Gastrocnemius medialis (tissue), 4 donors: ENCODE measurements at regions not wholly inside any gene's neighbourhood (a gene's known extent, or its start where the extent isn't known, plus 50 kb on each side); places are given as distances from the start of the nearest gene placed in this dataset.

Source experiments
- CTCF ChIP-seq, 5 experiments: fragments of 450-650 bp in 3 of 5; fragments of 200-600 bp in 2 of 5; sonication (generic) in 2 of 5; IDR thresholded peaks in 4 of 5; conservative IDR thresholded peaks in 1 of 5; 1 replicate in 4 of 5; 2 replicates in 1 of 5; pipeline ENCODE4 v1.5.1; 2016 to 2019; ENCODE audit warnings: antibody characterized with exemption in 5 of 5, mild to moderate bottlenecking in 3 of 5, moderate library complexity in 3 of 5
- POLR2A ChIP-seq, 2 donors: fragments of 450-650 bp; IDR thresholded peaks; one replicate each; pipeline ENCODE4 v1.6.1; 2017; ENCODE audit warnings: antibody characterized with exemption in 2 of 2, mild to moderate bottlenecking in 2 of 2, moderate library complexity in 2 of 2

GRCh38 chr7:113291058-113291457 lies 172.7 kb upstream of the SMIM30 start:
- TF ChIP-seq POLR2A (IDR thresholded peaks at IDR 0.05), result no peak
- TF ChIP-seq CTCF (IDR thresholded peaks at IDR 0.05 in 4 of 5, conservative IDR thresholded peaks at IDR 0.05 in 1 of 5), result no peak
